ENCODE measurements at regions not wholly inside any gene's neighbourhood (a gene's known extent, or its start where the extent isn't known, plus 50 kb on each side); places are given as distances from the start of the nearest gene placed in this dataset.

GRCh38 chr9:13588151-13589033, 308.9 kb upstream of the MPDZ start:
- Histone ChIP-seq H3K4me3 (replicated peaks in 1 of 3; ENCODE audit: insufficient read depth in 1 of 3, low read depth in 1 of 3, low read length in 3 of 3) (no peak overlapping the region), H2AFZ (ENCODE audit: low read depth, low read length) (no peak overlapping the region), H3K79me2 (ENCODE audit: control insufficient read depth, insufficient read depth, low read length) (no peaks in the 10 kb centered on the region), H3K9ac (replicated peaks; ENCODE audit: extremely low read depth, insufficient read depth, low read length) (no peak overlapping the region), H3K9me3 (replicated peaks; ENCODE audit: control insufficient read depth, insufficient read depth, low read length) (no peaks in the 10 kb centered on the region), H3K36me3 (ENCODE audit: control insufficient read depth in 2 of 2, extremely low read depth in 1 of 2, insufficient read depth in 2 of 2, low read length in 2 of 2) (no peaks in the 10 kb centered on the region), H3K9me1 (replicated peaks; ENCODE audit: control insufficient read depth, extremely low read depth, insufficient read depth, low read length) (no peaks in the 10 kb centered on the region), H3K27me3 (ENCODE audit: control insufficient read depth in 2 of 2, insufficient read depth in 2 of 2, low read length in 2 of 2) (no peaks in the 10 kb centered on the region), H3K27ac (ENCODE audit: insufficient read depth, low read depth, low read length) (no peak overlapping the region), H3K4me2 (ENCODE audit: insufficient read depth, low read length) (no peak overlapping the region), H3K4me1 (ENCODE audit: control insufficient read depth, extremely low read depth, insufficient read depth, low read length) (peaks cover 27% of the 10 kb centered on the region), H4K20me1 (replicated peaks; ENCODE audit: control insufficient read depth, extremely low read depth, insufficient read depth, low read length) (no peaks in the 10 kb centered on the region)
- TF ChIP-seq POLR2AphosphoS5 (IDR thresholded peaks at IDR 0.05; ENCODE audit: insufficient read depth, low read depth, low read length) (no peak), JUN (IDR thresholded peaks at IDR 0.05; ENCODE audit: borderline replicate concordance, insufficient read depth, insufficient read length, low read depth) (no peak), MAX (IDR thresholded peaks at IDR 0.05; ENCODE audit: insufficient read depth, insufficient read length) (no peak), FOS (IDR thresholded peaks at IDR 0.05; ENCODE audit: borderline replicate concordance, insufficient read depth, low read length) (no peak), MYC (IDR thresholded peaks at IDR 0.05; ENCODE audit: low read depth, low read length) (no peak), GATA2 (IDR thresholded peaks at IDR 0.05; ENCODE audit: insufficient read depth, insufficient read length, low read depth, low read length) (no peak), EZH2 (IDR thresholded peaks at IDR 0.05; ENCODE audit: borderline replicate concordance, low read depth, low read length, severe bottlenecking) (no peak), POLR2A (IDR thresholded peaks at IDR 0.05; ENCODE audit: low read depth, low read length) (no peak), CTCF (IDR thresholded peaks at IDR 0.05; ENCODE audit: extremely low read depth in 1 of 2, insufficient read depth in 1 of 2, low read depth in 1 of 2, low read length in 2 of 2) (no peak)
- FAIRE-seq, result no peak
- intact Hi-C loops (cut with micrococcal nuclease), result no loop called here
- DNase-seq (ENCODE audit: low read depth, low spot score), result peak; percentile 78
- BruUV-seq (replicated peaks), result no TSS peak
- dilution Hi-C loops (cut with MboI; ENCODE audit: extremely low pct_ligation_motif_present, low sequenced_read_pairs), result no loop called here
- ChIA-PET CTCF (interaction anchor here (0.7 to 2.1 kb wide), 4 partner anchors 10 to 859 kb away, joined by 4 to 5 read pairs (median 4); no protein-coding TSS in a partner anchor), POLR2A (interaction anchor here (0.6 kb wide), 1 partner anchor 731 kb away, joined by 4 read pairs; no protein-coding TSS in a partner anchor)

Data from endothelial cell of umbilical vein (primary cell).